BLaER1 (cell line): ENCODE measurements at regions not wholly inside any gene's neighbourhood (a gene's known extent, or its start where the extent isn't known, plus 50 kb on each side); places are given as distances from the start of the nearest gene placed in this dataset.

Experiments used
- H3K27ac ChIP-seq: shearing (Covaris generic); formaldehyde crosslinking; 2 replicates; pipeline ENCODE4 v1.8.1; 2022
- H3K27me3 ChIP-seq: shearing (Covaris generic); formaldehyde crosslinking; 2 replicates; pipeline ENCODE4 v1.8.1; 2022
- H3K36me3 ChIP-seq: shearing (Covaris generic); formaldehyde crosslinking; 2 replicates; pipeline ENCODE4 v1.8.1; 2022
- H3K4me1 ChIP-seq: shearing (Covaris generic); formaldehyde crosslinking; 2 replicates; pipeline ENCODE4 v1.8.1; 2022
- H3K4me2 ChIP-seq: shearing (Covaris generic); formaldehyde crosslinking; 2 replicates; pipeline ENCODE4 v1.8.1; 2022
- H3K4me3 ChIP-seq: shearing (Covaris generic); formaldehyde crosslinking; 2 replicates; pipeline ENCODE4 v1.8.1; 2022
- H3K9ac ChIP-seq: shearing (Covaris generic); formaldehyde crosslinking; 2 replicates; pipeline ENCODE4 v1.8.1; 2022
- H3K9me3 ChIP-seq: shearing (Covaris generic); formaldehyde crosslinking; 2 replicates; pipeline ENCODE4 v1.8.1; 2022
- H4K20me1 ChIP-seq: shearing (Covaris generic); formaldehyde crosslinking; 2 replicates; pipeline ENCODE4 v1.8.1; 2022
- Cebpa-rat ChIP-seq: shearing (Covaris generic); IDR thresholded peaks from 2 replicates; pipeline ENCODE4 v1.8.1; 2022

- no peak overlapping the region for H3K4me3 ChIP-seq
- no peak overlapping the region for H3K9ac ChIP-seq
- no peak overlapping the region for H3K4me2 ChIP-seq
- no peak overlapping the region for H3K27ac ChIP-seq
- TF ChIP-seq Cebpa-rat, result no peak
- no peaks in the 10 kb centered on the region for H3K36me3 ChIP-seq
- no peaks in the 10 kb centered on the region for H4K20me1 ChIP-seq
- no peaks in the 10 kb centered on the region for H3K27me3 ChIP-seq
- H3K4me1 ChIP-seq, result no peaks in the 10 kb centered on the region
- no peaks in the 10 kb centered on the region for H3K9me3 ChIP-seq
Observed at GRCh38 chr18:44526705-44527415, 153.8 kb upstream of the SETBP1 start.

GRCh38 chr18:44533071-44533470 lies 147.6 kb upstream of the SETBP1 start:
- Histone ChIP-seq H4K20me1 (no peaks in the 10 kb centered on the region), H3K9ac (no peak overlapping the region), H3K4me3 (no peak overlapping the region), H3K4me1 (no peaks in the 10 kb centered on the region), H3K27ac (no peak overlapping the region), H3K36me3 (no peaks in the 10 kb centered on the region), H3K27me3 (no peaks in the 10 kb centered on the region), H3K9me3 (no peaks in the 10 kb centered on the region), H3K4me2 (no peak overlapping the region)
- no peak for TF ChIP-seq Cebpa-rat

DNA sequence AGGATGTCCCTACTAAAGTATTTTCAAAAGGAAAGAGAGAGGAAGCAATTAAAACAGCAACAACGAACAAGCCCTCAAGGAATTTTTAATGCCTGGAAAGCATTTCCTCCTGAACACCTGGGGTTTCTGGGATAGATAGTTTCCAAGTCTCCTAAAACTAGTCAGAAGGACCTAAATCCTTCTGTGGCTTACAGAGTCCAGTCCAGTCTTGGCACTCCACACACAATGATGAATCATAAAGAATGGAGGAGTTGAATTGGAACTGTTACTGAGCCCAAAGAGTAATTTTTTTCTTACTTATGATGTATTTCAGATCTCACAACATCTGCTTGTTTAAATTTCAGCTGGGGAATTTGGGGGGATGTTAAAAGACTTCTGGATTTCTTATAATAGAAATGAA lies 144.6 kb upstream of the SETBP1 start:
- no peak overlapping the region for H3K9ac ChIP-seq
- H3K4me1 ChIP-seq, result no peaks in the 10 kb centered on the region
- H3K36me3 ChIP-seq, result no peaks in the 10 kb centered on the region
- H3K4me2 ChIP-seq, result no peak overlapping the region
- TF ChIP-seq Cebpa-rat, result no peak
- no peaks in the 10 kb centered on the region for H4K20me1 ChIP-seq
- no peak overlapping the region for H3K4me3 ChIP-seq
- no peaks in the 10 kb centered on the region for H3K9me3 ChIP-seq
- H3K27ac ChIP-seq, result no peak overlapping the region
- no peaks in the 10 kb centered on the region for H3K27me3 ChIP-seq

DNA sequence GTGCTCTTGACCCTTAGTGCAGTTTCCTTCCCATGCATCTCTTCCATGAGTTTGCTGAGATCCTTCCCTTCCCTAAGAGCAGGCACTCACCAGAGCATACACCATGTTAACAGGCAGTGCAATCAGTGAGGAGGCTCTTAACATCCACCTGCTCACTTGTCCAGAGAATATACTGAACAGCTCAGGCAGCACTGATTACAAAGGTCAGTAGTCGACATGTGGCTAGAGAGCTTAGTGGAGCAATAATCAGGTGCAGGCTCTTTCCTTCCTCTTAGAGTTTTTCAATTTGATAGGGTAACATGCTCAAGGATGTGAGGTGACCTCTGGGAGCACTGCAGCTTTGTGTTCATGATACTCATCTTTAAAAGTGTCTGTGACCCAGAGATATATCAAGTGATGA lies 144.1 kb upstream of the SETBP1 start:
- no peak for TF ChIP-seq Cebpa-rat
- Histone ChIP-seq H3K9ac (no peak overlapping the region), H3K27me3 (no peaks in the 10 kb centered on the region), H3K36me3 (no peaks in the 10 kb centered on the region), H3K4me1 (no peaks in the 10 kb centered on the region), H4K20me1 (no peaks in the 10 kb centered on the region), H3K4me3 (no peak overlapping the region), H3K9me3 (no peaks in the 10 kb centered on the region), H3K4me2 (no peak overlapping the region), H3K27ac (no peak overlapping the region)

DNA sequence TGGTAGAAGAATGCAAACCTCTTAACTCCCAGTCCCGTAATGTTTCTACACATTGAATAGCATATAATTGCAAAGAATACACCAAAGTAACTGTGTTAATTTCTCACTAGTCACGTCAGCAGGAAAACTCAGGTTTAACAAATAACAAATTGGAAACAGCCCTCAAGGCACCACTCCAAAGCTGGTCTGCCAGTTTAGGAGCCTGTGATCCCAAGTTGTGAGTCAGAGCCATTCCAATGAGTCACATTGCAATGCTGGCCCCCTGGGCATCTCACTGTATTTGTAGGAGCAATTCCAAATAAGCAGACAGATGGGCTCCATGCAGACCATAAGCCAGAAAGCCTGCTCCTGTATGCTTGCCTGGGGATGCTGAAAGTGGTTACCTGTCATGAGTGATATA lies 143.2 kb upstream of the SETBP1 start:
- H3K4me2 ChIP-seq, result no peak overlapping the region

DNA sequence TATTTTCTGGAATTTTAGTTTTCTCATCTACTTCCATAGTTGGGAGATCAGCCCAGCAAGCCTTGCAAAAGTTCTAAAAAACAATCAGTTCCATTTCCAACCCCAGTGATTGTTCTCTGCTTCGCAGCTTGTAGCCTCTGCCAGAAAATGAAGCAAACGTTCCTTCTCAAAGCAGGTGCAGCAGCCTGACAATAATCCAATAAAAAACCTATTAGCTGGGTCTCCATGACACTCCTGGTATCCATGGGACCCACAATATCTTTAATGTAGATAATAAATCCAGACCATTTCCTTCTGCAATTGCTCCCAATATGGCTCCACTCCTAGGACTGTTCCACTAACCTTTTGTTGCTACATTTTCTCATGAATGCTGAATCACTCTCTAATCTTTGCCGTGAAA lies 140.8 kb upstream of the SETBP1 start:
- H3K4me1 ChIP-seq, result no peaks in the 10 kb centered on the region
- H3K36me3 ChIP-seq, result no peaks in the 10 kb centered on the region
- no peak overlapping the region for H3K27ac ChIP-seq
- no peak for TF ChIP-seq Cebpa-rat
- no peaks in the 10 kb centered on the region for H4K20me1 ChIP-seq
- H3K9me3 ChIP-seq, result no peaks in the 10 kb centered on the region
- no peak overlapping the region for H3K4me2 ChIP-seq
- H3K27me3 ChIP-seq, result no peaks in the 10 kb centered on the region
- no peak overlapping the region for H3K4me3 ChIP-seq
- H3K9ac ChIP-seq, result no peak overlapping the region

More for the DNA sequence above, 143.2 kb upstream of the SETBP1 start:
- H3K9ac ChIP-seq, result no peak overlapping the region
- H3K4me3 ChIP-seq, result no peak overlapping the region
- TF ChIP-seq Cebpa-rat, result no peak
- no peak overlapping the region for H3K27ac ChIP-seq
- H3K9me3 ChIP-seq, result no peaks in the 10 kb centered on the region
- no peaks in the 10 kb centered on the region for H3K36me3 ChIP-seq
- H3K4me1 ChIP-seq, result no peaks in the 10 kb centered on the region
- H4K20me1 ChIP-seq, result no peaks in the 10 kb centered on the region
- no peaks in the 10 kb centered on the region for H3K27me3 ChIP-seq

- no peaks in the 10 kb centered on the region for H3K9me3 ChIP-seq
- H3K4me2 ChIP-seq, result no peak overlapping the region
- no peak overlapping the region for H3K4me3 ChIP-seq
- no peak overlapping the region for H3K9ac ChIP-seq
- no peaks in the 10 kb centered on the region for H3K4me1 ChIP-seq
- H3K27ac ChIP-seq, result no peak overlapping the region
- TF ChIP-seq Cebpa-rat, result no peak
- H4K20me1 ChIP-seq, result no peaks in the 10 kb centered on the region
- H3K27me3 ChIP-seq, result no peaks in the 10 kb centered on the region
- H3K36me3 ChIP-seq, result no peaks in the 10 kb centered on the region
Observed at GRCh38 chr18:44541159-44541558, 139.5 kb upstream of the SETBP1 start.

DNA sequence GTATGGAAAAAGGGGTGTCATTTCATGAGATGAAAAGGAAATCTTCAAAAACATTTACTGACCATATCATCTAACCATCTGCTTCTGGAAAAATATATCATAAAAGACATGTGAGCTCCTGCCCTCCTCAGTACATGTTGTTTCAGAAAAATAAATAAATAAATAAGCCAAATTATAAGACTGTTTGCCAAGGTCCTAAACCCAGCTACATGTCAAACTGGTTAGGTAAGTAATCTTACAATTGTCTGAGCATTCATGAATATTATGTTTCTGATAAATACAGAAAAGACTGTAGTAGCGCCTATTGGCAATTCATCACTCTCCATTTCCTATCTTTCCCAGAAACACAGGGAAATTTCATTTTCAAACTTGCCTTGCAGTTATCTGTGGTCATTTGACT lies 138.9 kb upstream of the SETBP1 start:
- no peaks in the 10 kb centered on the region for H4K20me1 ChIP-seq
- H3K27ac ChIP-seq, result no peak overlapping the region
- H3K9ac ChIP-seq, result no peak overlapping the region
- H3K27me3 ChIP-seq, result no peaks in the 10 kb centered on the region
- no peak overlapping the region for H3K4me2 ChIP-seq
- no peaks in the 10 kb centered on the region for H3K4me1 ChIP-seq
- H3K4me3 ChIP-seq, result no peak overlapping the region
- no peaks in the 10 kb centered on the region for H3K9me3 ChIP-seq
- no peak for TF ChIP-seq Cebpa-rat
- H3K36me3 ChIP-seq, result no peaks in the 10 kb centered on the region

GRCh38 chr18:44543387-44543786 lies 137.3 kb upstream of the SETBP1 start:
- no peaks in the 10 kb centered on the region for H4K20me1 ChIP-seq
- no peaks in the 10 kb centered on the region for H3K36me3 ChIP-seq
- no peak overlapping the region for H3K27ac ChIP-seq
- H3K4me1 ChIP-seq, result no peaks in the 10 kb centered on the region
- H3K4me2 ChIP-seq, result no peak overlapping the region
- H3K9me3 ChIP-seq, result no peaks in the 10 kb centered on the region
- no peak for TF ChIP-seq Cebpa-rat
- H3K27me3 ChIP-seq, result no peaks in the 10 kb centered on the region
- no peak overlapping the region for H3K9ac ChIP-seq
- H3K4me3 ChIP-seq, result no peak overlapping the region

DNA sequence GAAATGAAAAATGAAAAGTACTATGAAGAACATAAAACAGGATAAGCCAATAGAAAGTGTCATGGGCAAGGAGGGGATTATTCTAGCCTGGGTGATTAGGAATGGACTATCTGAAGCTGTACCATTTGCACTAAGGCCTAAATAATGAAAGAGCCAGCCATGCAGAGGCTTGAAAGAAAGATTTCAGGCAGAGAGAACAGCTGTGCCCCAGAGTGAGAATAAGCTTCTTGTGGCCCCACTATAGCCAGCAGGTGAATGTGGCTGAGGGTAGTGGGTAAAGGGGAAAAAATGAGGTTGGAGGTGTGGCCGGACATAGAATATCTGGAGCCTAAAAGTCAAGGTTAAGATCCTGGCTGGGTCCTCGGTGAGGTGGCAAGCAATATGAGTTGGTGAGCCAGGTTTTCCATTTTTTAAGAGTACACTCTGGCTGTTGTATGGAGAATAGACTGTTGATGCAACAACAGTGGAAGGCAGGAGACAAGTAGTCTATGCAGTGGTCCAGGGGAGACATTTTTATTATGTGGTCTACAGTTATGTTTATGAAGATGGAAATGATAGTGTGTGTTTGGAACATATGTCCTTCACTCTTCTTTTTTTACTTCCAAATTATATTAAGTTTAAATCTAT lies 135.2 kb upstream of the SETBP1 start:
- no peaks in the 10 kb centered on the region for H3K4me1 ChIP-seq
- no peak overlapping the region for H3K27ac ChIP-seq
- no peaks in the 10 kb centered on the region for H4K20me1 ChIP-seq
- H3K27me3 ChIP-seq, result no peaks in the 10 kb centered on the region
- no peaks in the 10 kb centered on the region for H3K9me3 ChIP-seq
- H3K9ac ChIP-seq, result no peak overlapping the region
- H3K4me3 ChIP-seq, result no peak overlapping the region
- H3K4me2 ChIP-seq, result no peak overlapping the region
- TF ChIP-seq Cebpa-rat, result no peak
- no peaks in the 10 kb centered on the region for H3K36me3 ChIP-seq
